HCT116 (cell line): ENCODE measurements at regions not wholly inside any gene's neighbourhood (a gene's known extent, or its start where the extent isn't known, plus 50 kb on each side); places are given as distances from the start of the nearest gene placed in this dataset.

Experiments
- ATAC-seq: fragments of 200-7000 bp; cut with Tn5 transposase; 2 replicates; pipeline ENCODE4 v1.9.1; 2020; ENCODE audit warnings: mild to moderate bottlenecking, moderate library complexity
- BruUV-seq: library from RNA; stranded (reverse); fragments of 400-500 nt; replicated peaks from 2 replicates; lab custom pipeline; 2021; lab: Mats Ljungman, UMichigan
- CTCF ChIA-PET: fragments of 300-600 bp; sonication (Branson Sonifier 250); formaldehyde crosslinking; loops from one replicate; lab custom pipeline; 2021; ENCODE audit warnings: antibody characterized with exemption; lab: Charles Lee
- POLR2A ChIA-PET: fragments of 300-600, 350-600 bp; sonication (Branson Sonifier 250); formaldehyde crosslinking; loops from one replicate; lab custom pipeline; 2021; ENCODE audit warnings: antibody characterized with exemption; lab: Charles Lee
- RAD21 ChIA-PET, 2 experiments: fragments of 300-600 bp; sonication (Branson Sonifier 250); formaldehyde crosslinking; loops; one replicate each; lab custom pipeline; 2023; ENCODE audit warnings: low total read pairs in 2 of 2; ENCODE audit not compliant: uncharacterized antibody in 2 of 2, unreplicated experiment in 2 of 2, low non-redundant PET in 1 of 2; lab: Charles Lee
- DNase-seq: peaks from one replicate; pipeline ENCODE4 v3.0.0-alpha.2; 2010; ENCODE audit warnings: low read depth, low spot score
- H2AFZ ChIP-seq: fragments of 200-600 bp; shearing (Covaris generic), sonication (generic); 2 replicates; pipeline ENCODE4 v1.6.1; 2017; ENCODE audit warnings: low read depth, mixed run types, mixed read lengths, antibody characterized with exemption, low read length; ENCODE audit not compliant: poor library complexity, severe bottlenecking
- H3K27ac ChIP-seq: 2 replicates; pipeline ENCODE4 v1.5.1; 2012; ENCODE audit warnings: low read depth, low read length
- H3K27me3 ChIP-seq: fragments of 200-600 bp; sonication (generic); 2 replicates; pipeline ENCODE4 v1.6.1; 2016; ENCODE audit warnings: mixed run types, low read length, mixed read lengths; ENCODE audit not compliant: insufficient read depth
- H3K36me3 ChIP-seq, 2 experiments: fragments of 200-500 bp in 1 of 2; fragments of 200-600 bp in 1 of 2; sonication (Bioruptor generic) in 1 of 2; sonication (generic) in 1 of 2; 2 replicates each; pipeline versions ENCODE4 v1.5.1 to v1.6.1; 2014 to 2016; ENCODE audit warnings: low read length in 2 of 2, inconsistent platforms in 1 of 2, mixed read lengths in 1 of 2, mixed run types in 1 of 2; ENCODE audit not compliant: insufficient read depth in 2 of 2, control insufficient read depth in 1 of 2
- H3K4me1 ChIP-seq, 2 experiments: fragments of 200-600 bp in 1 of 2; sonication (generic) in 1 of 2; 2 replicates each; pipeline versions ENCODE4 v1.5.1 to v1.6.1; 2012 to 2017; ENCODE audit warnings: low read length in 2 of 2, inconsistent platforms in 1 of 2, mild to moderate bottlenecking in 1 of 2, mixed read lengths in 1 of 2, mixed run types in 1 of 2, moderate library complexity in 1 of 2; ENCODE audit not compliant: insufficient read depth in 2 of 2, control insufficient read depth in 1 of 2
- H3K4me2 ChIP-seq: fragments of 200-600 bp; sonication (generic); 2 replicates; pipeline ENCODE4 v1.6.1; 2017; ENCODE audit warnings: mixed run types, low read length, mixed read lengths
- H3K4me3 ChIP-seq, 2 experiments: fragments of 200-600 bp in 1 of 2; sonication (generic) in 1 of 2; replicated peaks in 1 of 2; 2 replicates each; pipeline ENCODE4 v1.5.1; 2011 to 2016; ENCODE audit warnings: low read length in 2 of 2, control low read depth in 1 of 2, low read depth in 1 of 2, mild to moderate bottlenecking in 1 of 2, mixed read lengths in 1 of 2, mixed run types in 1 of 2
- H3K79me2 ChIP-seq: fragments of 200-600 bp; sonication (generic); 2 replicates; pipeline ENCODE4 v1.6.1; 2017; ENCODE audit warnings: mild to moderate bottlenecking, mixed run types, low read length, moderate library complexity, mixed read lengths; ENCODE audit not compliant: insufficient read depth
- H3K9ac ChIP-seq: fragments of 200-600 bp; sonication (generic); 2 replicates; pipeline ENCODE4 v1.6.1; 2016; ENCODE audit warnings: low read length, mixed read lengths
- H3K9me2 ChIP-seq: fragments of 200-600 bp; sonication (generic), shearing (Covaris generic); 2 replicates; pipeline ENCODE4 v1.6.1; 2017; ENCODE audit warnings: mixed run types, mild to moderate bottlenecking, moderate library complexity; ENCODE audit not compliant: insufficient read depth
- H3K9me3 ChIP-seq, 2 experiments: fragments of 200-500 bp in 1 of 2; fragments of 200-600 bp in 1 of 2; sonication (Bioruptor generic) in 1 of 2; sonication (generic) in 1 of 2; 2 replicates each; pipeline ENCODE4 v1.6.1; 2014 to 2017; ENCODE audit warnings: low read length in 2 of 2, mixed read lengths in 2 of 2, inconsistent platforms in 1 of 2, low read depth in 1 of 2, mild to moderate bottlenecking in 1 of 2, mixed run types in 1 of 2, moderate library complexity in 1 of 2; ENCODE audit not compliant: control insufficient read depth in 1 of 2, insufficient read depth in 1 of 2
- H4K20me1 ChIP-seq: fragments of 200-600 bp; sonication (generic), shearing (Covaris generic); 2 replicates; pipeline ENCODE4 v1.6.1; 2017; ENCODE audit warnings: mixed run types, mild to moderate bottlenecking, moderate library complexity; ENCODE audit not compliant: insufficient read depth
- ATF3 ChIP-seq: IDR thresholded peaks from 2 replicates; pipeline ENCODE4 v1.6.1; 2012
- EGR1 ChIP-seq: IDR thresholded peaks from 2 replicates; pipeline ENCODE4 v1.6.1; 2012; ENCODE audit warnings: low read depth
- ELF1 ChIP-seq: IDR thresholded peaks from 2 replicates; pipeline ENCODE4 v1.6.1; 2012; ENCODE audit warnings: low read depth, borderline replicate concordance
- EZH2 ChIP-seq: fragments of 200-600 bp; sonication (generic); IDR thresholded peaks from 2 replicates; pipeline ENCODE4 v1.6.1; 2017; ENCODE audit warnings: antibody characterized with exemption, mixed run types
- EZH2phosphoT487 ChIP-seq: fragments of 200-600 bp; IDR thresholded peaks from 2 replicates; pipeline ENCODE4 v1.6.1; 2018; ENCODE audit warnings: antibody characterized with exemption, borderline replicate concordance
- FOSL1 ChIP-seq: IDR thresholded peaks from 2 replicates; pipeline ENCODE4 v1.6.1; 2012; ENCODE audit warnings: low read depth
- JUND ChIP-seq: IDR thresholded peaks from 2 replicates; pipeline ENCODE4 v1.6.1; 2012
- MAX ChIP-seq: IDR thresholded peaks from 2 replicates; pipeline ENCODE4 v1.6.1; 2012
- POLR2A ChIP-seq: IDR thresholded peaks from 2 replicates; pipeline ENCODE4 v1.7.0; 2011; ENCODE audit warnings: borderline replicate concordance; ENCODE audit not compliant: insufficient read depth, insufficient read length; ENCODE audit errors: extremely low read depth
- POLR2AphosphoS5 ChIP-seq: IDR thresholded peaks from 2 replicates; pipeline ENCODE4 v1.6.1; 2011; ENCODE audit warnings: mild to moderate bottlenecking, low read depth, low read length, moderate library complexity
- REST ChIP-seq: IDR thresholded peaks from 2 replicates; pipeline ENCODE4 v1.6.1; 2012; ENCODE audit warnings: low read depth
- SIN3A ChIP-seq: IDR thresholded peaks from 2 replicates; pipeline ENCODE4 v1.6.1; 2012; ENCODE audit warnings: low read depth
- SRF ChIP-seq: IDR thresholded peaks from 2 replicates; pipeline ENCODE4 v1.6.1; 2012; ENCODE audit warnings: low read depth
- YY1 ChIP-seq: IDR thresholded peaks from 2 replicates; pipeline ENCODE4 v1.6.1; 2011; ENCODE audit warnings: low read length, low read depth, moderate library complexity, mild to moderate bottlenecking; ENCODE audit not compliant: insufficient replicate concordance; ENCODE audit errors: extremely low read depth
- ZNF274 ChIP-seq: fragments of 200-500 bp; sonication (Bioruptor generic); IDR thresholded peaks from 2 replicates; pipeline ENCODE4 v1.6.1; 2014; ENCODE audit warnings: mild to moderate bottlenecking, low read depth, low read length, inconsistent platforms
- intact Hi-C: fragments of 100-400 bp; cut with micrococcal nuclease; formaldehyde crosslinking; loops from 2 replicates; pipeline ENCODE4 v1.10.0; 2022

GRCh38 chr7:41051535-41051934 lies 651.4 kb downstream of the INHBA start (continued):
- TF ChIP-seq REST (no peak), FOSL1 (no peak), POLR2AphosphoS5 (no peak), JUND (no peak), ZNF274 (no peak), EZH2phosphoT487 (no peak), EZH2 (no peak), SRF (no peak)

- POLR2A ChIA-PET, result no interaction called here
- Histone ChIP-seq H3K36me3 (no peaks in the 10 kb centered on the region), H3K9me2 (no peaks in the 10 kb centered on the region), H4K20me1 (no peaks in the 10 kb centered on the region), H3K4me1 (peaks cover 0 to 2% of the 10 kb centered on the region in 2 experiments; a peak in 1 of 4 replicates), H3K27ac (no peak overlapping the region), H3K9ac (no peak overlapping the region), H3K4me2 (no peak overlapping the region), H3K9me3 (no peaks in the 10 kb centered on the region), H3K4me3 (no peak overlapping the region), H2AFZ (no peak overlapping the region), H3K79me2 (no peaks in the 10 kb centered on the region), H3K27me3 (no peaks in the 10 kb centered on the region)
- ATAC-seq (no peak), DNase-seq (no peak)
- TF ChIP-seq REST (no peak), SIN3A (no peak), YY1 (no peak), EGR1 (no peak), MAX (no peak), ELF1 (no peak), ATF3 (no peak), ZNF274 (no peak), SRF (no peak), EZH2 (no peak), POLR2A (no peak)
- CTCF ChIA-PET, result no interaction called here
- RAD21 ChIA-PET, result no interaction called here
- intact Hi-C loops, result no loop called here
- BruUV-seq, result no TSS peak
These were observed 651.8 kb downstream of the INHBA start for GRCh38 chr7:41051062-41051461.
